ENCODE measurements at regions not wholly inside any gene's neighbourhood (a gene's known extent, or its start where the extent isn't known, plus 50 kb on each side); places are given as distances from the start of the nearest gene placed in this dataset.
"Not testable (repeated sequence)": the region's sequence is repeated elsewhere in the genome, so short reads cannot be mapped to it uniquely, and the experiment has no call there.

GRCh38 chrX:4004822-4005221, 291.4 kb upstream of the PRKX start:
- H3K4me3 ChIP-seq (ENCODE audit: low read depth, poor library complexity, severe bottlenecking): no peak overlapping the region
- no peak for DNase-seq (ENCODE audit: low spot score in 2 of 2)
- intact Hi-C loops (cut with DNase I; ENCODE audit: low total_unique reads): no loop called here
- TF ChIP-seq CTCF (IDR thresholded peaks at IDR 0.05) (no peak), POLR2A (IDR thresholded peaks at IDR 0.05) (no peak)

DNA sequence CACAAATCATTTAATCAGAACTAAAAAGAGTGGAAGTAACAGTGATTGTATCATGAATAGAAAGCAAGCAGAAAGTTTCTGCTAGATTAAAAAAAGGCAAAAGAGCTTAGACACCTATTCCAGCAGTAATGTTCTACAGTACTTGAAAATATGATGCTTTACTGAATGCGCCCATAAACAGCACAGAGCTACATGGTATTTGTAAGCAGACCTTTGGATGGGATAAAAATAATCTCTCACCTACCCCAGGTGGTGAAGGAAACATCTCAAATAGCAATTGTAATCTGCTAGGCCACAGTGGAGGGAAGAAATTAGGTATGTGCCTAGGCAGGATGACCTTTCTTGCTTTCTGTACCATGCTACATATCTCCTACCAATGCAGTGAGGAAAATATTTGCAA, 280.9 kb upstream of the PRKX start:
- DNase-seq (ENCODE audit: low spot score in 2 of 2): no peak
- 97 to 100% methylated on average over 1 of the region's 1 CpG for WGBS, 2 donors
- TF ChIP-seq CTCF (IDR thresholded peaks at IDR 0.05) (no peak), POLR2A (IDR thresholded peaks at IDR 0.05) (no peak)
- H3K4me3 ChIP-seq (ENCODE audit: low read depth, poor library complexity, severe bottlenecking): no peak overlapping the region
- intact Hi-C loops (cut with DNase I; ENCODE audit: low total_unique reads): no loop called here

- intact Hi-C loops (cut with DNase I; ENCODE audit: low total_unique reads): no loop called here
- H3K4me3 ChIP-seq (ENCODE audit: low read depth, poor library complexity, severe bottlenecking): no peak overlapping the region
- no peak for TF ChIP-seq POLR2A (IDR thresholded peaks at IDR 0.05)
- TF ChIP-seq CTCF (IDR thresholded peaks at IDR 0.05): no peak
- no peak for DNase-seq (ENCODE audit: low spot score in 2 of 2)
- 53 to 63% methylated on average over 1 of the region's 1 CpG for WGBS, 2 donors
These were observed 277.1 kb upstream of the PRKX start for GRCh38 chrX:3990569-3990968.

DNA sequence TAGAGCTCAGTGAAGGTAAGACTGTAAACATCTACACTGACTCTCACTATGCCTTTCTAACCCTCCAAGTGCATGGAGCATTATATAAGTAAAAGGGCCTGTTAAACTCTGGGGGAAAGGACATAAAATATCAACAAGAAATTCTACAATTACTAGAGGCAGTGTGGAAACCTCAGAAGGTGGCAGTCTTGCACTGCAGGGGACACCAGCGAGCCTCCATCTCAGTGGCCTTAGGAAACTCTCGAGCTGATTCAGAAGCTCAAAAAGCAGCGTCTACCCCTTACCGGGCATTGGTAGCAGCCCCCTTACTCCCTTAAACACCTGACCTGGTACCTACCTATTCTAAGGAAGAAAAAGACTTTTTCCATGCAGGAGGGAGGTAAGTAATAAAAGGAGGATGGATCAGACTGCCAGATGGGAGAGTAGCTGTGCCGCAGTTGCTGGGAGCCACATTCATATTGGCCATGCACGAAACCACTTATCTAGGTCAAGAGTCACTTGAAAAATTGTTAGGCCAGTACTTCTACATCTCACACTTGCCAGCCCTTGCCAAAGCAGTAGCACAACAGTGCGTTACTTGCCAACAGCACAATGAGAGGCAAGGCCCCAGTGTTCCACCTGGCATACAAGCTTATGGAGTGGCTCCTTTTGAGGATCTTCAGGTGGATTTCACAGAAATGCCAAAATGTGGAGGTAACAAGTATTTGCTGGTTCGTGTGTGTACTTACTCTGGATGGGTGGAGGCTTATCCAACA, 258.8 kb upstream of the PRKX start:
- H3K4me3 ChIP-seq (ENCODE audit: low read depth, poor library complexity, severe bottlenecking); intact Hi-C loops (cut with DNase I; ENCODE audit: low total_unique reads); DNase-seq (ENCODE audit: low spot score in 2 of 2): not testable (repeated sequence)
- 62 to 68% methylated on average over 8 of the region's 8 CpGs for WGBS, 2 donors

DNA sequence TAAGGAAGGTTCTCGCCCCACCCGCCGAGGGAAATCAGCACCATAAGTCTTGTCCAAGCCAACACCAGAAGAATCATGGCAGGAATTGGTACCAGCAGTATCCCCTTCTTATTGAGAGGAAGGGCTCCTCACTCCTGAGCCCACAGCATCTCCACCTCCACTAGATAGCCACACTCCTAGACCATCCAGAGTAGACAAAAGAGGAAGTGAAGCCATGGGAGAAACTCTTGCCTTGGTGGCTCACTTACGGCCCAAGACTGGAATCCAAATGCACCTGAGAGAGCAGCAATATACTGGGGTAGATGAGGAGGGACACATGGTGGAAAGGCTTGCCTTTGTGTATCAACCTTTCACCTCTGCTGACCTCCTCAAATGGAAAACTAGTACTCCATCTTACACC, 255.3 kb upstream of the PRKX start:
- WGBS, 2 donors: 94 to 96% methylated on average over 4 of the region's 4 CpGs
- DNase-seq (ENCODE audit: low spot score in 2 of 2): no peak
- intact Hi-C loops (cut with DNase I; ENCODE audit: low total_unique reads): no loop called here
- no peak overlapping the region for H3K4me3 ChIP-seq (ENCODE audit: low read depth, poor library complexity, severe bottlenecking)
- TF ChIP-seq CTCF (IDR thresholded peaks at IDR 0.05) (no peak), POLR2A (IDR thresholded peaks at IDR 0.05) (no peak)

- intact Hi-C loops (cut with DNase I; ENCODE audit: low total_unique reads): no loop called here
- TF ChIP-seq CTCF (IDR thresholded peaks at IDR 0.05): no peak
- TF ChIP-seq POLR2A (IDR thresholded peaks at IDR 0.05): no peak
- WGBS, 2 donors: 57 to 69% methylated on average over 6 of the region's 6 CpGs
- H3K4me3 ChIP-seq (ENCODE audit: low read depth, poor library complexity, severe bottlenecking): no peak overlapping the region
- no peak for DNase-seq (ENCODE audit: low spot score in 2 of 2)
These were observed 250.5 kb upstream of the PRKX start for GRCh38 chrX:3963980-3964379.

Measured in lower leg skin (tissue), 4 donors.